ENCODE measurements at regions not wholly inside any gene's neighbourhood (a gene's known extent, or its start where the extent isn't known, plus 50 kb on each side); places are given as distances from the start of the nearest gene placed in this dataset.
"Not testable (repeated sequence)": the region's sequence is repeated elsewhere in the genome, so short reads cannot be mapped to it uniquely, and the experiment has no call there.

DNA sequence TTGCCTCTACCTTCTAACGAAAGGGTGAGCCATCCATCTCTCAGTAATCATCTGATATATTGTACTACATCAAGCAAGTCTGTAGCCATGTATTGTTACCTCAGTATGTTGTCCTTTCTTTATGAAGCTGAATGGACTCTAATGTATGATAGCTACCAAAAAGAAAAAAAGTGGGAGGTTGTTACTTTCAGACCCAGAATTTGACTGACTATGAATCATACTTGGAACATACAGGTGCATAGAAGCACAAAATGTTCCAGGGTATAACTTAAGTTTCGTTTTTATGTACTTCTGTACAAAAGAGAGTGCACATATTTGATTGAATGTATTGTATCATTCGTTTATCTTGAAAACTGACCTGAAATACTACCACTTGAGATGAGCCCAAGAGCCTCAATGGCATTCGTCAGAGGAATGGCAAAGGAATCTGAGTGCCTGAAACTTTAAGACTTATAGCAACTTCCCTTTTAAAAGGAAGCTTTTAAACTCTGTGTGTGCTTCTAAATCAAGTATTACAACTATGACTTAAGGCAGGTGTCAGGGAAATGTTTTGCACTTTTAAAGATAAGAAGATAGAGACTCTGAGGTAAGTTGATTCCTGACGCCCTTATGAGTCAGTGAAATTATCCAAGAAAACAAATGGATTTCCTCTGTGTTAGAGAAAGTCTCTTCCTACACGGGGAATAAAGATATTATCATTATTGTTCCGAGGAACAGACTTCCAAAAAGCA lies 951.5 kb downstream of the GALC start:
- FAIRE-seq, result no peak

- no peak for FAIRE-seq
Measured at GRCh38 chr14:87034680-87035079, 958.3 kb downstream of the GALC start.

DNA sequence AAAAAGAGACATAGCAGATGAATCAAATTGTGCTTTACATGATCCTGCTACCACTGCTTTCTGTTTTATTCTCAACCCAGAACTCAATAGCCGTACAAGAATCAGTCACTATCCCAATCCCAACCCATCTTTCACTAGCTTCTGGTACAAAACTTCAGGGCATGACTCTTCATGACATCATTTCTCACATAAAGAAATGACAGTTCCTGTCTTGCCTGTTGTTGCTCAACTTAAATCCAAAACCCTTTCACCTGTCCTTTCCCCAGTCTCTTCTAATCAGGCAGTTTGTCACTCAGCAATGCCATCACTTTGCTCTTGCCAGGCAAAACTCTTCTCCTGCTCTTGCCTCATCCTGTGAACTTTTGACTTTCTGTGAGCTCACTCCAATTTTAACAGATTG lies 962.8 kb downstream of the GALC start:
- no peak for FAIRE-seq

- FAIRE-seq, result not testable (repeated sequence)
Measured at GRCh38 chr14:87020106-87020505, 972.9 kb downstream of the GALC start.

GRCh38 chr14:87018294-87018693 lies 974.7 kb downstream of the GALC start:
- FAIRE-seq, result no peak

- FAIRE-seq, result no peak
Measured at GRCh38 chr14:87017335-87017734, 975.6 kb downstream of the GALC start.

DNA sequence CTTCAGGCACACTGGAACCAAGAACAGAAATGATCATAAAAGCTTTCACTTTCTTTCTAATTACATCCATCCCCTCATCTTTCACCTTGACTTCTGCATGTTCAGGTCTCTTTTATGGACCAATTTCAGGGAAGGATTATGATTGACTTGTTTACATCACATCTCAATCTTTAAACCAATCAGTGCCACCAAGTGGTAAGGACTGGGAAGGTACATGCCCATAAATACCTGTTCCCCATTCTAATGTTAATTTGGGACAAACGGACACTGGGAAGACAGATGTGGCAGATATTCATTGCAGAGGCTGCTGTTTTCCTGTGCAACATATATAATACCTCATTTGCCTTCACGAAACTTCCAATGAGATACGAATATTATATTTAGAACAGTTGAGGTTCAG lies 978.1 kb downstream of the GALC start:
- FAIRE-seq, result no peak

GRCh38 chr14:87013583-87013982 lies 979.4 kb downstream of the GALC start:
- no peak for FAIRE-seq

GRCh38 chr14:87008965-87009364 lies 984.0 kb downstream of the GALC start:
- FAIRE-seq, result no peak

GRCh38 chr14:87005280-87005679 lies 987.7 kb downstream of the GALC start:
- no peak for FAIRE-seq

- no peak for FAIRE-seq
Measured at GRCh38 chr14:87002776-87003175, 990.2 kb downstream of the GALC start.

DNA sequence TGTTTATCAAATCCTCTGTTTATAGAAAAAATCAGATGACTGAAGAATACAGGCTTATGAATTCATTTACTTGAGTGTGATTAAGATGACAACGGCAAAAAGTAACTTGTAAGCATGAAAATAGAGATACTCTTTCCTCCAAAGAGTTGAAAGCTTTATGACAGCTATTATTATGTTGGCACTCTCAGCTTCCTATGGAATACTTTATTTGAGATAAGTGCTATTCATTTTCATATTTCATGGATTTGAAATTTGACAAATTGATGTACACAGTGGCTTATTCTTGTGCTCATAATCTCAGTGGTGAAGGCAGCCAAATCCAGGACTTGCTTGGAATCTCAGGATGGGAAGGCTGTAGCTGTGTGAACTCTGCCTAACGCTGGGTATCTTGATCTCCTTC lies 991.6 kb downstream of the GALC start:
- no peak for FAIRE-seq

DNA sequence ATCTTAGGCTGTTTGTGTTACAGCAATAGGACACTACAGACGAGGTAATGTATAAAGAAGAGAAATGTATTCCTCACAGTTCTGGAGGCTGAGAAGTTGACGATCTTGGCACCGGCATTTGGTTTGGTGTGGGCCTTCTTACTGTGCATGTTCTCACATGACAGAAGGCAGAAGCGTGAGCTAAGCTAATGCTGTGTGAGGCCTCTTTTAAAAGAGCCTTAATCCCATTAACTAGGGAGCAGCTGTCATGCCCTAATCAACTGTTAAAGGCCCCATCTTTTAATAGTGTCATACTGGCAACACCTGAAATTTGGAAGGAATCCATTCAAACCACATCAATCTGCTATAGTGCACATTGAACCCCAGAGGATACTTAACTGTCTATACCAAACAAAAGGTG lies 992.9 kb downstream of the GALC start:
- no peak for FAIRE-seq

- FAIRE-seq, result no peak
Measured at GRCh38 chr14:86999036-86999435, 993.9 kb downstream of the GALC start.

- no peak for FAIRE-seq
Measured at GRCh38 chr14:86997271-86997670, 995.7 kb downstream of the GALC start.

GRCh38 chr14:86990396-86990795 lies 1002.6 kb downstream of the GALC start:
- FAIRE-seq, result no peak

GRCh38 chr14:86989285-86989684 lies 1003.7 kb downstream of the GALC start:
- FAIRE-seq, result no peak

DNA sequence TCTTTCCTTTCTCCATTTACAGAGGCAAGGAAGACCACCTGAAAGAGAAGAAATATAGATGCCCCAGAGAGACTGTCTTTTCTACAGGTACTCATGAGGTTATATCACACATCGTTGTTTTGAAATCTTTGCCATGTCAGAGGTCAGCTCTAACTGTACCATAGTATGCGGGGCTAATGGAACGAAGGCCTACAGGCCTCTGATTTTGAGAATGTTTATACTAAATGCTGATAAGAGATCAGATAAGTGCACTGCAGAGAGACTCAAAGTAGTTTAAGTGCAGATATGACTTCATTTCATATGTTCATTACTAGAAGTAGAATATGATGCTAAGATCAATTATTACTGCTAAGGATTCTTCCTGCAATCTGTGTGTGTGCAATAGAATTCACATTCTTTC lies 1005.0 kb downstream of the GALC start:
- no peak for FAIRE-seq

- no peak for FAIRE-seq
Measured at GRCh38 chr14:86973177-86973576, 1019.8 kb downstream of the GALC start.

- FAIRE-seq, result no peak
Measured at GRCh38 chr14:86971292-86971691, 1021.7 kb downstream of the GALC start.

DNA sequence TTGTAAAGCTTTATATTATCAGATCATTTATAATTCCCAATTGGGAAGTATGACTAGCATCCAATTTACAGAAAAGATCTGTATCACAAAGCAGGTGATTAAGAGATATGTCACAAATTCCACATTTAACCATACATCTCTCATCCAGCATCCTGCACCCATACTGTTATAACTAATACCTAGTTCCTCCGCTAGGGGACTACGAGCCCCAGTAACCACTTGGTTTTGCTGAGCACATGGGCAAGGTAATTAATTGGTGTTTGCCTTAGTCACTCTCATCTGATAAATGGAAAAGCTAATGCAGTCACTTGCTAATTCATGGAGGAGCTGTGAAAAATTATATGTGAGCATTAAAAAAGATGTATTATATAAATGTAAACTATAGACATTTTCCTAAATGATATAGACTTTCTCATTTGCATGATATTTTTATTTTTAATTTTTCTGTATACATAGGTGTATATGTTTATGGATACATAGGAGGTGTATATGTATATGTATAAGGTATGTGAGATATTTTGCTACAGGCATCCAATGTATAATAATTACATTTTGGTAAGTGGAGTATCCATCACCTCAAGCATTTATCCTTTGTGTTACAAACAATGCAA lies 1031.8 kb downstream of the GALC start:
- no peak for FAIRE-seq

DNA sequence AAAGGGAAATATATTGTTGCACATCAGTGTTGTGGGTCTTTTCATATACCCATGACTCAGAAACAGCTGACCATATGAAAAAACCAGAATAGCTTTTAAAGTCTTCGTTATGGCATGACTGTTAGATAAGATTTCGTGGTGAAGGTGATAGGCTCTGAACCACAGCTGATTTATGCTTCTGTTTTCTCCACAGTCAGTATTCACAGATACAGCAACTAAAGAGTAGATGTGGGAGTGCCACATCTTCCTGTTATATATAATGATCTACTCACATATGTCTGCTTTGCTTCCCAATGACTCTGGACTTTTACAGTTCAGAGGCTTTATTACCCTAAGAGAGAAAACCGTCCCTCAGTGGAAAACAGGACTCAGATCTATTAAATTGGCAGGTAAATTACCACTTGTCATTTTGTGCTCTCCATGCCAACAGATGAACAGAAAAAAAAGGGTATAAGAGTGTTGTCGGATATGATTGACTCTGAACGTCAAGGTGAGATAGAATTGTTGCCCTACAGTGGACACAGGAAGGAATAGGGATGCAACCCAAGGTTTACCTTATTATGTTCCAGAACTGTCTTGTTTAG lies 1037.1 kb downstream of the GALC start:
- FAIRE-seq, result no peak

DNA sequence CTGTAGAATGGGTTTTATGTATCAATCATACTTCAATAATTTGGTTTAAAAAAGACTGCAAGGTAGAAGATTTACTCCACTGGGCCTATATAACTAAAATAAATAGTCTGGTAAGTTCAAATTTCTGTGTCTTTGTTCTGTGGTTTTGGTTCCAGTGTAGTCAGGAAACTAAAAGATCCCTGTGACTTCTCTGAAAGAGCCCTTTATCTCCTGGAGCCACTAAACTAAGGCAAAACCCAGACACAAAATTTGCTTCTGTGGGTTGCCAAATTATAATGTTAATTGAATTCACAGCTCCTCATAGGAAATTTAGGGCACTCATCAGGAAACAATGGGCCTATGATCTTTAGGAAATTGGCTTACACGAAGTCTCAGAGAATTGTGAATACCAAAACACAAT lies 1038.4 kb downstream of the GALC start:
- no peak for FAIRE-seq

DNA sequence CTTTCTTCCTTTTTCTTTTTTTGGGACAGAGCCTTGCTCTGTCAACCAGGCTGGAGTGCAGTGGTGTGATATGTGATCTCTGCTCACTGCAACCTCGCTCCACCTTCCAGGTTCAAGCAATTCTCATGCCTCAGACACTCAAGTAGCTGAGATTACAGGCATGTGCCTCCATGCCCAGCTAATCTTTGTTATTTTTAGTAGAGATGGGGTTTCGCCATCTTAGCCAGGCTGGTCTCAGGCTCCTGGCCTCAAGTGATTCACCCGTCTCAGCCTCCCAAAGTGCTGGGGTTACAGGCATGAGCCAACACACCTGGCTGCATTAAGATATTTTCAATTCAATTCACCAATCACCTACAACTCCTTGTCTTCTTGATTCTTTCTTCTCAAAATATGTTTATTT lies 1046.5 kb downstream of the GALC start:
- FAIRE-seq, result no peak
